ENCODE measurements at regions not wholly inside any gene's neighbourhood (a gene's known extent, or its start where the extent isn't known, plus 50 kb on each side); places are given as distances from the start of the nearest gene placed in this dataset.

DNA sequence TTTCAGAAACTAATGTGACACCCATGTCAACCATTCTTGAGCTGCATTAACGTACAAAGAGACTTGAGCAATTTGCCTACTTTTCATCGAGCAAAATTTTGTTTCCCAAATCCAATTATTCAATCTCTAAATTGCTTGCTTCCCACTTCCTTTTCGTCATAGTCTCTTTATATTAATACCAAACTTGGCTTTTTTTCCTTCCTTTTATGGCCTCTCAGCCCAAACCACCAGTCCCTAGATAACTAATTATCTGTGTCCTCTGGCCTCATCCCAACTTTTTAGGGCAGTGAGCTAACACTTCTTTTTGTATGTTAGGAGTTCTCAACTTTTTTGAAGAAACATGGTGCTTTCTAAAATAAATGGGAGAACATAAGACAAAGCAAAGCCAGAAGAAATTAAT, 155.5 kb upstream of the S1PR3 start:
- TF ChIP-seq POLR2AphosphoS5 (IDR thresholded peaks at IDR 0.05; ENCODE audit: low read depth, low read length) (no peak), REST (IDR thresholded peaks at IDR 0.05; ENCODE audit: insufficient read depth in 1 of 2, low read depth in 2 of 2, low read length in 2 of 2) (no peak)

Measured in PFSK-1 (cell line).